ENCODE measurements at regions not wholly inside any gene's neighbourhood (a gene's known extent, or its start where the extent isn't known, plus 50 kb on each side); places are given as distances from the start of the nearest gene placed in this dataset.

- TF ChIP-seq, protein P1, sequence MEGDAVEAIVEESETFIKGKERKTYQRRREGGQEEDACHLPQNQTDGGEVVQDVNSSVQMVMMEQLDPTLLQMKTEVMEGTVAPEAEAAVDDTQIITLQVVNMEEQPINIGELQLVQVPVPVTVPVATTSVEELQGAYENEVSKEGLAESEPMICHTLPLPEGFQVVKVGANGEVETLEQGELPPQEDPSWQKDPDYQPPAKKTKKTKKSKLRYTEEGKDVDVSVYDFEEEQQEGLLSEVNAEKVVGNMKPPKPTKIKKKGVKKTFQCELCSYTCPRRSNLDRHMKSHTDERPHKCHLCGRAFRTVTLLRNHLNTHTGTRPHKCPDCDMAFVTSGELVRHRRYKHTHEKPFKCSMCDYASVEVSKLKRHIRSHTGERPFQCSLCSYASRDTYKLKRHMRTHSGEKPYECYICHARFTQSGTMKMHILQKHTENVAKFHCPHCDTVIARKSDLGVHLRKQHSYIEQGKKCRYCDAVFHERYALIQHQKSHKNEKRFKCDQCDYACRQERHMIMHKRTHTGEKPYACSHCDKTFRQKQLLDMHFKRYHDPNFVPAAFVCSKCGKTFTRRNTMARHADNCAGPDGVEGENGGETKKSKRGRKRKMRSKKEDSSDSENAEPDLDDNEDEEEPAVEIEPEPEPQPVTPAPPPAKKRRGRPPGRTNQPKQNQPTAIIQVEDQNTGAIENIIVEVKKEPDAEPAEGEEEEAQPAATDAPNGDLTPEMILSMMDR (IDR thresholded peaks at IDR 0.05; ENCODE audit: extremely low read depth, insufficient read depth, missing control alignments) = no peak
- in situ Hi-C loops (cut with MboI; ENCODE audit: low pct_unique_long_range_greater_than_20kb, low sequenced_read_pairs, unreplicated experiment) = no loop called here
- DNase-seq (ENCODE audit: low spot score) = no peak
Observed at GRCh38 chr12:39028382-39028781, 123.0 kb upstream of the CPNE8 start.

DNA sequence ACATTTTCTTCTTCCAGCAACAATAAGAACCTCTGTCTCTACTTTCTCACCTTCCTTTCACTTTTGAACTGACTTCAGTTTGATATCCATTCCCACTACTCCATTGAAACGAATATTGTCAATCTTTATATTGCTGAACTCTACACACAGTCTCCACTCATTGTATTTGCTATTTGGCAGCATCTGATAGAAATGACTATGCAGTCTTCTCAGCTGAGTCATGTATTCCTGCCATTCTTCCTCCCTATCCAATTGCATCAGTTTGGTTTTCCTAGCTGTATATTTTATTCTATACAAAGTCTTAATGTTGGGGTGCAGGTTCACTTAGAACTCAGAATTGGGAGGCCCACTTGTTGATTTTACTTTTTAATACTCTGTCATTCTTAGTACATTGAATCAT lies 107.5 kb upstream of the CPNE8 start:
- no peak for DNase-seq (ENCODE audit: low spot score)
- in situ Hi-C loops (cut with MboI; ENCODE audit: low pct_unique_long_range_greater_than_20kb, low sequenced_read_pairs, unreplicated experiment) = no loop called here
- TF ChIP-seq, protein P1 (IDR thresholded peaks at IDR 0.05; ENCODE audit: extremely low read depth, insufficient read depth, missing control alignments) = no peak

DNA sequence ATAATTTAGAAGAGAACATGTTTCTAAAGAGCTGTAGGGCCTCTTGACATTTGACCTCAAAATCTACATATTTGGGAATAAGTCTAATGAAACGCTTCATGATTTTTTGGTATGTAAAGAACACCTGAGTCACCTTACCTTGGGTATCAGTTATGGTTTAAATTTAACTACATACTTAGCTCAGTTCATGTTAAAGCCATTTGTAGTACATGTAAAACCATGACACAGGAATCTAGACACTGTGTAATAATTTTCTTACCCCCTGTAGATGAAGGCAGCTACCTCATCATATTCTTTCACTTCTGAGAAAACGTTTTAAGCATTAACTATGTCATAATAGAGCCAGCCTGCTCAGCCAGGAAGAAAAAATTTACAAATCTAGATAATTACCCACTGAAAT lies 105.8 kb upstream of the CPNE8 start:
- no peak for DNase-seq (ENCODE audit: low spot score)
- in situ Hi-C loops (cut with MboI; ENCODE audit: low pct_unique_long_range_greater_than_20kb, low sequenced_read_pairs, unreplicated experiment) = no loop called here
- TF ChIP-seq, protein P1 (IDR thresholded peaks at IDR 0.05; ENCODE audit: extremely low read depth, insufficient read depth, missing control alignments) = no peak

DNA sequence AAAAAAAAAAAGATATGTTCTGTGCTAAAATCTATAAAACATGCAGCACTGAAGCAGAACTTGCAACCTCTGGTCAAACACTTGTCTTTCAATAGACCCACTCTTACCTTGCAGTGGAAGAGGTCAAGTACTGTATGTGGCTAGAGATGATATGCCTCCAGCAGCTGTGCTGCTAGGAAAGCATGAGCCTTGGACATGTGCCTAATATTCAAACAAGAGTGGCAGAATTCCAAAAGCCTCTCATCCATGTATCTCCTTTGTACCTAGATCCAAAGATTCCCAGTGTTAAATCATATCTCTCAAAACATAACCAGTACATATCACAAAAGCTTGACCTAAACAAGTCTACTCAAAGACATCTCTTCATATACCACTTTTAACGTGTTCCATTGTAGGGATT lies 105.0 kb upstream of the CPNE8 start:
- TF ChIP-seq, protein P1 (IDR thresholded peaks at IDR 0.05; ENCODE audit: extremely low read depth, insufficient read depth, missing control alignments) = no peak
- DNase-seq (ENCODE audit: low spot score) = no peak
- in situ Hi-C loops (cut with MboI; ENCODE audit: low pct_unique_long_range_greater_than_20kb, low sequenced_read_pairs, unreplicated experiment) = no loop called here

DNA sequence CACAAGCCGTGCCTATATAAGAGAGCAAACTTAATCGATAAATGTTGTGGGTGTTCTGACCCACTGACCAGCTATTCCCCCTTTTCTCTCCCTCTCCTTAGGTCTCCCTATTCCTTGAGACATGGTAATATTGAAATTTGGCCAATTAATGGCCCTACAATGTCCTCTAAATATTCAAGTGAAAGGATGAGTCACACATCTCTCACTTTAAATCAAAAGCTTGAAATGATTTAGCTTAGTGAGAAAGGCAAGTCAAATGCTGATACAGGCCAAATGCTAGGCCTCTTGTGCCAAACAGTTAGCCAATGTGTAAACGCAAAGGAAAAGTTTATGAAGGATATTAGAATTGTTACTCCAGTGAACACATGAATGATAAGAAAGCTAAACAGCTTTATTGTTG lies 102.2 kb upstream of the CPNE8 start:
- in situ Hi-C loops (cut with MboI; ENCODE audit: low pct_unique_long_range_greater_than_20kb, low sequenced_read_pairs, unreplicated experiment) = no loop called here
- DNase-seq (ENCODE audit: low spot score) = no peak
- TF ChIP-seq, protein P1 (IDR thresholded peaks at IDR 0.05; ENCODE audit: extremely low read depth, insufficient read depth, missing control alignments) = no peak

GRCh38 chr12:39006286-39006685 lies 100.9 kb upstream of the CPNE8 start:
- in situ Hi-C loops (cut with MboI; ENCODE audit: low pct_unique_long_range_greater_than_20kb, low sequenced_read_pairs, unreplicated experiment) = no loop called here
- DNase-seq (ENCODE audit: low spot score) = no peak
- TF ChIP-seq, protein P1 (IDR thresholded peaks at IDR 0.05; ENCODE audit: extremely low read depth, insufficient read depth, missing control alignments) = no peak

GRCh38 chr12:39005671-39006070 lies 100.3 kb upstream of the CPNE8 start:
- TF ChIP-seq, protein P1 (IDR thresholded peaks at IDR 0.05; ENCODE audit: extremely low read depth, insufficient read depth, missing control alignments) = no peak

More at GRCh38 chr12:39005671-39006070, 100.3 kb upstream of the CPNE8 start:
- in situ Hi-C loops (cut with MboI; ENCODE audit: low pct_unique_long_range_greater_than_20kb, low sequenced_read_pairs, unreplicated experiment) = no loop called here
- DNase-seq (ENCODE audit: low spot score) = no peak

All from GM13977 (cell line).